ENCODE measurements at regions not wholly inside any gene's neighbourhood (a gene's known extent, or its start where the extent isn't known, plus 50 kb on each side); places are given as distances from the start of the nearest gene placed in this dataset.

DNA sequence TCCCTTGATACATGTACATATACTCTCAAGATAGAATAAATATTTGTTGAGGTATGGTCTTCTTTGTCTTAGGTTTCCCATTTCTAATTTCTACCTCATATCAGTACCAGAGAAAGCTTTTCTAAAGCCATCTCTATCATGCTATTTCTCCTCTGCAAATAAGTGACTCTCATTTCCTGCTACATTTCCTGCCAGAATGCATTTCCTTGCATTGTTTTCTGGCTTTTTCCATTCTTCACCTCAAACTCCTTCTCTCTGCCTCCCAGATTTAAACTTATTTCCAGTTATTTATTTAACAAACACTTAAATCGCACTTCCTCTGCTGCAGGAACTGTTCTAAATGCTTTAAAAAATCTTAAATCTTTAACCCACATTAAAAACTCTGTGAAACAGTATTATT, 74.4 kb upstream of the STMND1 start:
- no peaks in the 10 kb centered on the region for H3K4me1 Mint-ChIP-seq
- Histone ChIP-seq H3K9me3 (ENCODE audit: control insufficient read depth, low read length) (no peaks in the 10 kb centered on the region), H3K9ac (ENCODE audit: extremely low read depth, low read length, poor library complexity, severe bottlenecking) (no peak overlapping the region), H3K4me3 (ENCODE audit: low read length) (no peak overlapping the region), H3K36me3 (ENCODE audit: control insufficient read depth, insufficient read depth, low read length) (no peaks in the 10 kb centered on the region), H3K4me1 (ENCODE audit: control insufficient read depth, insufficient read depth, low read length) (no peaks in the 10 kb centered on the region), H3K27ac (ENCODE audit: low read depth, low read length) (no peak overlapping the region), H3K27me3 (ENCODE audit: control insufficient read depth, insufficient read depth, low read length, poor library complexity, severe bottlenecking) (no peaks in the 10 kb centered on the region)
- peaks cover 9% of the 10 kb centered on the region for H3K9me3 Mint-ChIP-seq
- DNase-seq = no peak
- TF ChIP-seq CTCF (conservative IDR thresholded peaks at IDR 0.05) = no peak
- H3K36me3 Mint-ChIP-seq (ENCODE audit: low read depth) = no peaks in the 10 kb centered on the region
- H3K27me3 Mint-ChIP-seq (ENCODE audit: insufficient read depth) = no peaks in the 10 kb centered on the region
- no peak overlapping the region for H3K27ac Mint-ChIP-seq
- 93 to 100% methylated on average over 1 of the region's 1 CpG for WGBS, 2 experiments (ENCODE audit: insufficient coverage in 1 of 2, insufficient read length in 1 of 2)
- H3K4me3 Mint-ChIP-seq = no peak overlapping the region

DNA sequence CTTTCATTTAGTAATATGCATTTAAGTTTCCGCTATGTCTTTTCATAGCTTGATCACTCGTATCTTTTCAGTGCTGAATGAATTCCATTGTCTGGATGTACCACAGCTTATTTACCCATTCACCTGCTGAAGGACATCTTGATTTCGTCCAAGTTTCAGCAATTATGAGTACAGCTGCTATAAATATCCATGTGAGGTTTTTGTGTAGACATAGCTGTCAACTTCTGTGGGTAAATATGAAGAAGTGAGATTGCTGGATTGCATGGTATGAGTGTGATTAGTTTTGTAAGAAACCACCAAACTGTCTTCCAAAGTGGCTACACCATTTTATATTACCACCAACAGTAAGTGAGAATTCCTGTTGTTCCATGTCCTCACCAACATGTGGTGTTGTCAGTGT, 79.2 kb upstream of the STMND1 start:
- no peaks in the 10 kb centered on the region for H3K4me1 ChIP-seq (ENCODE audit: control insufficient read depth, insufficient read depth, low read length)
- DNase-seq = no peak
- WGBS, 2 experiments (ENCODE audit: insufficient coverage in 1 of 2, insufficient read length in 1 of 2) = 90 to 92% methylated on average over 3 of the region's 3 CpGs
- no peak overlapping the region for H3K27ac ChIP-seq (ENCODE audit: low read depth, low read length)
- H3K4me3 ChIP-seq (ENCODE audit: low read length) = no peak overlapping the region
- no peaks in the 10 kb centered on the region for H3K27me3 ChIP-seq (ENCODE audit: control insufficient read depth, insufficient read depth, low read length, poor library complexity, severe bottlenecking)
- H3K9ac ChIP-seq (ENCODE audit: extremely low read depth, low read length, poor library complexity, severe bottlenecking) = no peak overlapping the region
- Mint-ChIP-seq H3K4me3 (no peak overlapping the region), H3K27ac (no peak overlapping the region), H3K4me1 (no peaks in the 10 kb centered on the region), H3K36me3 (ENCODE audit: low read depth) (no peaks in the 10 kb centered on the region), H3K9me3 (peaks cover 6% of the 10 kb centered on the region), H3K27me3 (ENCODE audit: insufficient read depth) (no peaks in the 10 kb centered on the region)
- H3K9me3 ChIP-seq (ENCODE audit: control insufficient read depth, low read length) = no peaks in the 10 kb centered on the region
- TF ChIP-seq CTCF (conservative IDR thresholded peaks at IDR 0.05) = no peak
- no peaks in the 10 kb centered on the region for H3K36me3 ChIP-seq (ENCODE audit: control insufficient read depth, insufficient read depth, low read length)

- H3K4me1 Mint-ChIP-seq = no peaks in the 10 kb centered on the region
- H3K9me3 Mint-ChIP-seq = peaks cover 6% of the 10 kb centered on the region
- WGBS, 2 experiments (ENCODE audit: insufficient coverage in 1 of 2, insufficient read length in 1 of 2) = 90 to 100% methylated on average over 3 to 5 of the region's 5 CpGs
Observed at GRCh38 chr6:17021539-17021889, 80.3 kb upstream of the STMND1 start.

More at GRCh38 chr6:17021539-17021889, 80.3 kb upstream of the STMND1 start:
- no peak overlapping the region for H3K4me3 Mint-ChIP-seq
- no peaks in the 10 kb centered on the region for H3K27me3 Mint-ChIP-seq (ENCODE audit: insufficient read depth)
- no peak for DNase-seq
- no peak overlapping the region for H3K9ac ChIP-seq (ENCODE audit: extremely low read depth, low read length, poor library complexity, severe bottlenecking)
- no peak for TF ChIP-seq CTCF (conservative IDR thresholded peaks at IDR 0.05)
- no peak overlapping the region for H3K27ac Mint-ChIP-seq
- H3K4me1 ChIP-seq (ENCODE audit: control insufficient read depth, insufficient read depth, low read length) = no peaks in the 10 kb centered on the region
- no peaks in the 10 kb centered on the region for H3K36me3 ChIP-seq (ENCODE audit: control insufficient read depth, insufficient read depth, low read length)
- H3K27ac ChIP-seq (ENCODE audit: low read depth, low read length) = no peak overlapping the region
- no peaks in the 10 kb centered on the region for H3K9me3 ChIP-seq (ENCODE audit: control insufficient read depth, low read length)
- no peaks in the 10 kb centered on the region for H3K27me3 ChIP-seq (ENCODE audit: control insufficient read depth, insufficient read depth, low read length, poor library complexity, severe bottlenecking)
- no peaks in the 10 kb centered on the region for H3K36me3 Mint-ChIP-seq (ENCODE audit: low read depth)
- no peak overlapping the region for H3K4me3 ChIP-seq (ENCODE audit: low read length)
